Stromal cell of bone marrow (primary cell): ENCODE measurements at regions not wholly inside any gene's neighbourhood (a gene's known extent, or its start where the extent isn't known, plus 50 kb on each side); places are given as distances from the start of the nearest gene placed in this dataset.
A peak's percentile ranks its signal among the peaks of the same experiment; 100 is the strongest.
"Not testable (repeated sequence)": the region's sequence is repeated elsewhere in the genome, so short reads cannot be mapped to it uniquely, and the experiment has no call there.

Experiments
- DNase-seq: peaks from one replicate; pipeline ENCODE4 v3.0.0-alpha.2; 2012; ENCODE audit warnings: low read depth

DNA sequence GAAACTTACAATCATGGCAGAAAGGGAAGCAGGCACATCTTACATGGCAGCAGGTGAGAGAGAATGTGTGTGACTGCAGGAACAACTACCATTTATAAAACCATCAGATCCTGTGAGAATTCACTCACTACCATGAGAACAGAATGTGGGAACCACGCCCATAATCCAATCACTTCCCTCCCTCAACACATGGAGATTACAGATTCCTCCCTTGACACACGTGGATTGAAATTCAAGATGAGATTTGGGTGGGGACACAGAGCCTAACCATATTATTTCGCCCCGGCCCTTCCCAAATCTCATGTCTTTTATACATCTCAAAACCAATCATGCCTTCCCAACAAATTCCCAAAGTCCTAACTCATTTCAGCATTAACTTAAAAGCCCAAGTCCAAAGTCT lies 203.6 kb downstream of the C12orf75 start:
- DNase-seq, result no peak

DNA sequence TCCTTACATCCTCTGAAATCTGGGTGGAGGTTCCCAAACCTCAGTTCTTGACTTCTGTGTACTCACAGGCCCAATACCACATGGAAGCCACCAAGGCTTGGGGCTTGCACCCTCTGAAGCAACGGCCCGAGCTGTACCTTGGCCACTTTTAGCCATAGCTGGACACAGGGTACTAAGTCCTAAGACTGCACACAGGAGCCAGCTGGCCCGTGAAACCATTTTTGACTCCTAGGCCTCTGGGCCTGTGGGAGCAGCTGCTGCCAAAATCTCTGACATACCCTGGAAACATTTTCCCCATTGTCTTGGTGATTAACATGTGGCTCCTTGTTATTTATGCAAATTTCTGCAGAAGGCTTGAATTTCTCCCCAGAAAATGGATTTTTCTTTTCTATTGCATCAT lies 204.5 kb downstream of the C12orf75 start:
- DNase-seq, result not testable (repeated sequence)

DNA sequence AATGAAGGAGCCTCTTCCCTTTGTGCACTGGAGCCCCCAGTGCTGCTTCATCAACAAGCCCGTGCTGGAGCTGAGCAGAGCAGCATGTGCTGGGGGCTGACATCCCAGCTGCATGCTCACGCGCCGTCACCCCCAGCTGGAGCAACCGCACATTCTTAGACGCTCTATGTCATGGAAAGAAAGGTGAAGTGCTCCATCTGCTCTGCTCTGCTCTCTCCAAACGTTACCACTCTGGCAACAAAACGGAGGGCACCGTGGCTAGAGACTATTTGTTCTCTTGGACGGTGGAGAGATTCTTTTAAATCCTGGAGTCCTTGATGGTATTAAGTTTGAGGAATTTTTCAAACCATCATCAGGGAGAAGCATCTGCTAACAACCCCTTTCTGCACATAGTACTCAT lies 208.4 kb downstream of the C12orf75 start:
- DNase-seq, result no peak

DNA sequence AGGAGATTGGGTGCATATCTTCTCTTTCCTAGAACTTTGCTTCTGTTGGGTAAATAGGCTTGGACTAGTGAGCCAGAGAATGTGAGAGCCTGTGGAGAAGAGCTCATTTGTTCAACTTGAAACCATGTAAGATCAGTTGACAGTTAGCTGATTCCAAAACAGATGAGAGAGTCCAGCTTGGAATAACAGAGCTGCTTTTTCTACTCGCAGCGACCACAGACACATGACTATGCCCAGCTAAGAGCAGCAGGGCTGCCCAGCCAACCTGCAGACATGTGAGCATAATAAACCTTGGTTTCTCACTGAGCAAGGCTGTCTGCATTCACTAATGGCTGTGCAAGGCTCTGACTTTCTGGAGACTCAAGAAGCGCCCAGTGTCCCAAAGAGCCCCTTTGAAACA lies 209.2 kb downstream of the C12orf75 start:
- DNase-seq, result no peak

DNA sequence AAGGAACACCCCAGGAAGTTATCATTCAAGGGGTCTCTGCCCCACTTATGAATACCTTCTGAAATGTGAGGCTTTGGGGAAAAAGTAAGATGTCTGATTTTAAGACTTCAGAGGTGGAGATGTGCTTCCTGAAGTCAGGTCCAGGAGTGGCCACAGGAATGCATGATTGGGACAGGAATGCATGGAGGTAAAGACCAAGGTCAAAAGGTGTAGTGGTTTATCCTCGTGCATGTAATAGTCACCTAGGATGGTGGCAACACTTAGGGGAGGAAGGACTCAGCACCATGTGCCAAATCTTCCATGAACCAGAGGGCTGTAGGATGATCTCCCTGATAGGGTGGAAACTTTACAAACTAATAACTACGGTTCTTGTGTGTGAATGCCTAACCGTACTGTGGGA lies 217.3 kb downstream of the C12orf75 start:
- no peak for DNase-seq

DNA sequence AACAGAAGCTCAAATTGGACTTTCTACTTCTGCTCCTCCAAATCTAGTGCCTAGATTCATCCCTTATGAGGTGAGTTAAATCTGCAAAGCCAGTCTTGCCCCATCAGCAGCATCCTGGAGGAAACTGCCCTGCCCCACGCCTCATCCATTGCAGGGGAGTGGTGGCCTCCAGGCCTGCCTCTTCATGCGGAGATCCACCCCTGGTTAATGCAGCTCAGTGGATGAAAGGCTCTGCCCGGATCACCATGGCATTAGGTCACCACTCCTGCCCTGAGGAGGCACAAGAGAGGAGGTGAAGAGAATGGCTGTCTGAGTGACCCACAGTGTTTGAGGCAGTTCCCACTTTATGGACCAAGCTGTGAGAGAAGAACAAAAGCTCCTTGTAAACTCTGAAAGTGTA lies 218.1 kb downstream of the C12orf75 start:
- no peak for DNase-seq

DNA sequence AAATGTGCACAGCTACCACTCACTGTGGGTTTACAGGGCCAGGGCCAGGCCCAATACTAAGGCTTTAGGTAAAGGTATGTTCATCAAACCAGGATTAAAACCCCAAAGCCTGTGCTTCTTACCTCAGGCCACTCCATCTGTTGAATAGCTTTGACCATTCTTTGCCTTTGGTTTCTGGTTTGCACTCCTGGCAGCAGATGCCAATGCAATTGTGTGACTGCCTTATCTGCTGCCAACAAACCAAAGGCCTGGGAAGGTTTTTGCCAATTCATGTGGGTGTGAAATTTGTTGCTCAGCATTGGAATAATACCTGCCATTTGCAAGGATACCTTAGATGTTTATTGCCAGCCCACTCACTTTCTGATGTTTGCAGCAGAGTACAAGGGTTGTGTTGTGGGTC lies 221.6 kb downstream of the C12orf75 start:
- no peak for DNase-seq

DNA sequence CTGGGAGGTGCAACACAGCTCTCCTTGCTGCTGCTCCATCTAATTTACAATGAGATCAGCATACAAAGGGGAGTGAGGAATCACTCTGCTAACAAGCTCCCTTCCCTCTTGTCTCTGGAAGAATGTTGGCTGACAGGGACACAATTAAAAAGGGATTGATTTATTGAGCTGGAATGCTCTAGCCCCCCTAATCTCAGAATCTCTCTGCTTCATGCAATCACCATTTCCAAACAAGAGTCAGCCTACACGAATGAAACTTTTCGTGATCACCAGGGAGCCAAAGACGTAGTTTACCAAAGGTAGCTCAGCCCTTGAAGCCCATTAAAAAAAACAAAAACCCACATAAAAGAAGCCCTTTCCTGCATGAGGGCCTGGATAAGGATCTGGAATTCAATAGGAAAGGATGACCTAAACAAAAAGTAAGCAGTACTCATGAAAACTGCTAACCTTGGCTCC lies 223.8 kb downstream of the C12orf75 start:
- DNase-seq, result no peak

DNA sequence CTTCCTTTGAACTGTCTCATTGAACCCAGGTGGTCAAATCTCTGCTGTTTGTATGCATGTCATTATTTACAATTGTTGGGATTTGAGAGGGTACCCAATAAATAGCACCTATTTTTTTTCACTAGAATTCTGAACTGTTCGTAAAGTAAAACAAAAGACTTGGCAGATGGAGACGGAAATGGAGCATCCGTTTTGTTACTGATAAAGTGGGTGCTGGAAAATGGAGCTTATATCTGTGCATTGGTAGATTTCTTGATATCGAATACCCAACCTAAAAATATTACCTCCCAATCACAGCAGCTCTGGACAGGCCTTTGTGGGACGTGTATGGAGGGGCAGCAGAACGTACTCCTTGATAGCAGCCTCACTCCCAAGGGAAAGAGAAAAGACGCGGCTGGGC lies 224.4 kb downstream of the C12orf75 start:
- DNase-seq, result no peak

DNA sequence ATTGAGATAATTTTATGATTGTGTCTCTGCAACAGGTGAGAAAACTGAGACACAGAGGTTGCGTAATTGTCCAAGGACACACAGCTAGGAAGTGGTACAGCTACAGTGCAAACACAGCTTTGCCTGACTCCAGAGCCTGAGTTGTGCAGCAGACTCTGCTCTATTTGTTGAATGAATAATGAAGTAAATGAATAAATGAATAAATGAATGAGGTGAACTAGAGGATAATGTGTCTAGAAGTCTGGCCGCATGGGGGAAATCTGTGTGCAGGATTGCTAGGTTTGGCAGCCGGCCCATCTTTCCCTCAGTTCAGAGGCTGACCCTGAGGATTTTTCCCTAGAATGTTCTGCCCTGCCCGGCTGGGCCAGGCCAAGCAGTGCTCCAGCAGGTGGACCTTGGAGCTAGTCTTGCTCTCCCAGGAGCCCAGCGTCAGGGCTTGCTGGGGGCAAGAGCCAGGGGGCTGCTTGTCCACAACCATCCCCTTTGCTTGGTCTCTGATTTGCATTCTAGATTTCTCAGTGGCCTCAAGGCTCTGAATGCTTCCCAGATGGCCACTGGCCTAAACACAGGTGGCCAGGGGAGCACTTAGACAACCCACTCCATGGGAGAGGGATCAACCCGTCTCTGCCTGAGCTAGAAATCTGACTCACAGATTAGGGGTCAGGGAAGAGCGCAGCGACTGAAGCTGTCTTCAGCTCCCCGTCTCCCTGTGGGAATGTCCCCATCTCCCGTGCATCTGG lies 225.2 kb downstream of the C12orf75 start:
- no peak for DNase-seq

DNA sequence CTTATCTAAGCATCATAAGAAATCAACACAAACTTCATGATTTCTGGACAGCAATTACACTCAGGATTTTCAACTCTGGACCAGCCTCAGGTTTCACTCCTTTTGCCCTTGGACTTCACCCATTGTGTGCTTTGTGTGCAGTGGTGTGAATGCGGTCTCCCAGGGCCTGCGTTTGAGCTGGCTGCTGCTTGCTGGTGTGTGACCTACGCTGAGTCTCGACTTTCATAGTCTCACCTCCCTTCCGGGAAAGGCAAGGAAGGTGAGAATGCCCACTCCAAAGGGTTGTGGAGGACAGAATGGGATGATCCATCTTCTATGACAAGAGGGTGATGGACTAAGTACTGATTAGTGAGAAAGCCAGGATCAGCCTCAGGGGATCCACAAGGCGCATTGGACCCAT lies 228.8 kb downstream of the C12orf75 start:
- DNase-seq, result no peak

DNA sequence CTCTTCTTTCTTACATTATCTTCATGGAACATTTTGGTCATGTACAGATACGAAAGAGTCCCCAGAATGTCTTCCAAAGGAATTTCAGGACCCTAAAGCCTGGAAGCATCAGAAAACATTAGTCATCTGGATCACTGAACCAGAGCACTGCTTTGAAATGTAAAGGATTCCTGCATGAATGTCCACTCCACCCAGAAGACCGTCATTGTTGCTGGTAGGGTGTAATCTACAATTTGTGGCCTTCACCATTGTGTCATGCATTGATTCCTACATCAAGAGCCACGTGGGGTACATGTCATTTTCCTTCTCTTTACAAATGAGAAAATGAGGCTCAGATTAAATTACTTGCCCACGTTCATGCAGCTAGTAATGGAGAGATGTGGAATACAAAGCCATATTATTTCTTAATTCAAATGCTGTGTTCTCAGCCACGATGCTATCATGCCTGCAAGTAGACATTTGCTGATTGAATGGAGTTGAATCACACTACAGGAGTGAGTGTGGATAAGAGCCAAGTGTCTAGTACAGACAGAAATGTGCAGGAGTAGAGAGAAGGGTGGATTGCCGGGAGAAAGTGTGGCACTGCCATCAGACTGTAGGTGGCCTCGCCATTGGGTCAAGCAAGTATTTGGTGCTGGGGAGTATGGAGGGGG lies 231.2 kb downstream of the C12orf75 start:
- peak; percentile 21 for DNase-seq

DNA sequence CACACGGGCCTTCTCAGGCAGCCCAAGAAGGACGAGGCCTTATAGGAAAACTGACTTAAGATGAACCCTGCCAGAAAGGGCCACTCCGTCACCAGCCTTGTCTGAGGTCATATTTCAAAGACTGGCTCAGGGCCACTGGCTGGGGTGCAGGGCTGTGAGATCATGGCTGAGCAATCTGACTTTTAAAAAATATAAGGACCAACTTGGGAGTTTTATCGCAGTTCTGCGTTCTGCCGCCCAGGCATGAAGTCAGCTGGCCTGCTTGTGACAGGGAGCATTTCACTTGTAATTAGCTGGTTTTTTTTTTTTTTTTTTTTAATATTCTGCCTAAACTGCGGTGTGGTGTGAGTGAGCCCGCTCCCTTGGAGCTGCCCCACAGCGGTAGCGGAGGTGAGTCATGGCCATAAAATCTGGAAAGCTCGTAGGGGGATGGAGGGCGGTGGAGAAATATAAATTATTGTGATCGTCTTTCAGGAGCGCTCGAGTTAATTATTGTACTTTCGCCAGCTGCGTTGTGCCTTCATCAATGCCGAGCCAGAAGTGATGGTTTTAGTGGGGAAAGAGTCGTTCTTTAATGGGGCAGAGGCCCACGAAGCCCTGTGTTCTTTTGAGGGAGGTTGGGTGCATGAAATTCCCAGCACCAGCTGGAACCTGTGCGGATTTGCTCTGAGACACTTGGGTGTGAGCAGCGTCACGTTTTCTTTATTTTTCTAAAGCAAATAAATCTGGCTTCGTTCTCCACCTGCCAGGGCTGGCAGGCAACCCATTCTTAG lies 231.9 kb downstream of the C12orf75 start:
- DNase-seq, result peak; percentile 40

DNA sequence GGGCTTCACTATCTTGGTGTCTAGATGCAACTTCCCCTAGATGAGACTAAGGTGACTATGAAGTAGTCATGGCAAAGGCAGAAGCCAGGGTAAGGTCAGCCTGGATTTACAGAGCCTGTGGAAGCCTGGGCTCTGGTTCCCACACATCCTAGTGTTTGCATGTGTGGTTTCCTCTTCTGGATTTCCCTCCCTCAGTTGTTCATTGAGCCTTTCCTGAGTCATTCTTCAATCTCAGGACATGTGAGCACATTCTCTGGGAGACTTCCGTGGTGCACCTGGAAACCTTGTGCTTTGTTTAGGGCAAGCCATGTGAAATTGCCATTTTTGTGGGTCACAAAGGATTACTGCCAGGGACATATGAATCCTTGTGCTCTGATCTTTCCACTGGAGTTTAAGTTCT lies 236.6 kb downstream of the C12orf75 start:
- DNase-seq, result no peak

DNA sequence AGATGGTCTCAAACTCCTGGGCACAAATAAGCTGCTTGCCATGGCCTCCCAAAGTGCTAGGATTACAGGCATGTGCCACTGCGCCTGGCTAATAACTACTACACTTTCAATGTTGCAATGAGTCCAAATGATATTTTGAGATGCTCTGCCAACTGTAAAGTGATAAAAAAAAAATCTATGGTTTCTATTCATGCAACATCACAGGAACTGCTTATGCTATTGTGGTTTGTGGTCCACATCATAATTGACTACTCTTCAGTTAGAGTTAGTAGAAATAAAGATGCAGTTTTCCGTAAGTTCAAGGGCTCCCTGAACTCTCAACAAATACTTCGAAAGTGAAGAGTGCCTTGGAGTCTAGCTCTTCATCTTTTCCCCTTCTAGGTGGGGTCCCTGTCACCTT lies 239.4 kb downstream of the C12orf75 start:
- no peak for DNase-seq

DNA sequence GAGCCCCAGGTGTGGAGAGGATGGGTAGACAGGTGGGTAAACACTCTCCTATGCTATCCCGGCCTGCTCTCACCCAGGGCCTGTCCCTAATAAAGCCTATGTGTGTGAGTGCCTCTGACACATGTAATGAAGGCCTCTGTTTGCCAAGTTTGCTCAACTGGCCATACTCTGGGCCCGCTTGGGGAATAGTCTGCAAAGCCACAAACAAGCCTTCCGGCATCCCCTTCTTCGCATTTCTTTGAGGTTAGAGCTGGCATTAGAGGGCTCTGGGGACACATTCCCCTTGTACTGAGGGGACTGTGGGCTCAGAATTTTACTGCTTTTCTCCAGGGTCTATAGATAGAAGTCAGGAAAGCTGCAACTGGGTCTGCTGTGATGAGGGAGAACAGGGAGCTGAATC lies 240.5 kb downstream of the C12orf75 start:
- no peak for DNase-seq

DNA sequence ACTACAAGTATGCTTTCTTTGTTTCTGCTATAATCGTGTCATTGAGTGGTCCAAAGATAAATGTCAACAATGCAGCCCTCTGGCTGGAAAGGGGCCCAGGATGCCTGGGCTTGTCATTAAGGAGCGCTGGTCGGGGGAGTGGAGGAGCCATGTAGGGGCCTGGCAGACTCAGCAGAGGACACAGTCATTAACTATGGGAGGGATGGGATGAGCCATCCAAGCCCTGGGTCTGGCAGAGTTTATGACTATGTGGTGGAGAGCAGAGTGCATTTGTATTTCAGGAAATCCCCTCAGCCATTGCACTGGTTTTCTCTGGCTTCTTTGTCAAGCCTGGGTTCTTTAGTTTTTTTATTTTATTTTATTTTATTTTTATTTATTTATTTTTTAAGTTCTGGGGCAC lies 243.1 kb downstream of the C12orf75 start:
- DNase-seq, result no peak

DNA sequence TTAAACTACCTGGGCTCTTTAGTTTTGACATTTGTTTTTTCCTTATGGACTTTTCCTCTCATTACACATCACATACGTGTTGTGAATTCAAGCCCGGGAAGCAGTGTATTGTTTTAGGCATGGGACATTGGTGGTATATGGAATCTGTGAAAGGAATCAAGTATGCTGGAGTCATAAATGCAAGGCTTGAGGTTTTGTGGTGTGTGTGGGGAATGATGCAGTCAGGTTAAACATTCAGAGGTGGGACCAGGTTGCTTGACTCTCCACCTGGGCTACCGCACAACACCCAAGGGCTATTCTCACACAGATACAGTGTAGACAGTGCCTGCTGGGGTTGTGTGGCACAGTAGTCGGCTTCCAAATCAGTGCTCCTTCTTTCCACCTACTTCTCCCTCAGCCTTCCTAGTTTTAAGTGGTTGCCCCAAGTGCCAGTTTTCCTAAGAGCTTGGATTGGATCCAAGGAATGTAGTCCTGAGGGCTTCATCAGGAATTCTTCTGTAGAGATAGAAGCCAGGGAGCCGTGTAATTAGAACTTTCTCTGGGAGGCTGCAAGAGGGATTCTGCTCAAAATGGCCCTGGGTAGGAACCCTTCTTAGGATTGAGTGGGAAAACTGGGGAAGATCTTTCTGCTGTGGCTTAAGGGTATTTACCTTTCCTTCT lies 243.7 kb downstream of the C12orf75 start:
- DNase-seq, result no peak

DNA sequence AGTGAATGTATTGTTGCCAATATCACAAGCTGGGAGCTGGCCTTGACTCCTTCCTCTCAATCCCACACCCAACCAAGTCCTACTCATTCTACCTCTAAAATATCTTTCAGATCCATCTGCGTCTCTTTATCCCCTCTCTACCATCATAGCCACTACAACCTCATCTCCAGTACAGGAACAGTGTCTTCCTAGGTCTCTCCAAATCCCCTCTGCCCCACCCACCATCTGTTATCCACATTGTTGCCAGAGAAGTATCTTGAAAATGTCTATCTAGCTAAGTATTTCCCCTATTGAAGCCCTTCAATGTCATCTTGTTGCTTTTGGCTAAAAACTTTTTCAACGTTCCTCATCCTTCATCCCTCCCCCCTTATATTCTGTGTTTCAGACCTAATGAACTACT lies 244.7 kb downstream of the C12orf75 start:
- no peak for DNase-seq

DNA sequence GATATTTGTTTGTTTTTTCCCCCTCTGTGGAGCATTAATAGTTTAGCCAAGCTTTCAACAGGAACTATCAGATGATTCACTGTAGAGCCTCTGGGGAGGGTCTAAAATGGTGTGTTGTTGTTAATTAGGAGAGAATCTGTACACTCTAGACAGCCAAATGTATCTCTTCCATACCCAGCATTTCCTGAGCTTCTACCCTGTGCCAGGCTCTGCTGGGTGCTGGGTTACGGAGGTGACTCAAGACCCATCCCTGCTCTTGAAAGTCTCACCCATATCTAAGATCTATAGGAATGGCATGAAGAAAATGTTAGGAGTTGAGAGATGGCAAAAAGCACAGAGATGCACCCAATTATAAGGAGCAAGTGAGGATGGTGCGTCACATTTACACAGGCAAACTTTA lies 245.8 kb downstream of the C12orf75 start:
- DNase-seq, result no peak

DNA sequence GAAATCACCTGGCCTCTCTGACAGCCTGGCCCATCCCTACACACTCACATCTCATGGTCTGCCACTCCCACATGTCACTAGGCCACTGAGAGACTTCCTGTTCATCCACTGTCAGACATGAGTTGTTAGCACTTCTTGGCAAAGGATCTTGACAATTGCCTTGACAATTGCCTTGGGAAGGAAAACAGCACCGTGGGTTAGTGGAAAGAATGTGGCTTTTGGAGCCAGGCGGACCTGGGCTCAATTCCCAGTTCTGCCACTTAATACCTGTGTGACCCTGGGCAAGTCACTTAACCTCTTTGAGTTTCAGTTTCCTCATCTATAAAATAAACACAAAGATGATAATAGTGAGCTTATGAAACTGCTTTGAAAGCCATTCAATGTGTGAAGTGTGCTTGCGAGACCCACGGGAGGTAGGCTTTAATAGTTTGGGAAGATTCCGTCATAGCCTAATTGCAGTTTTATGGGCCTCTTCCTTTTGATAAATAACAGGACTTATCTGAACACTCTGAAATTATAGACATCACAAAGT lies 250.4 kb downstream of the C12orf75 start:
- no peak for DNase-seq

DNA sequence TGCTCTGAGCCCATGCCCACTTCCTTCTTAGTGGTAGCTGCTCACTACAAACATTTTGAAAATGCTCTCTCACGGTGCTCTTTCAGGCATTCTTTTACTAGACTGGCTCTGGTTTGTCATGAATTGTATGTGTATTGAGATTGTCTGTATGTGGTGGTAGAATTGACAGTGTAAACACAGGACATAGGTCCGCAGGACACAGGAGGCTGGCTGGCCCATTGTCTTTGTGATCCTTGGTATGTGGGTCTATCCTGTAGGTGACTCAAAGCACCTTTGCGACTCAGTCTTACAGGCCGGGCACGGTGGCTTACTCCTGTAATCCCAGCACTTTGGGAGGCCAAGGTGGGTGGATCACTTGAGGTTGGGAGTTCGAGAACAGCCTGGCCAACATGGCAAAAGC lies 250.9 kb downstream of the C12orf75 start:
- DNase-seq, result no peak
